Skin of body (tissue), 1 donor: ENCODE measurements at regions not wholly inside any gene's neighbourhood (a gene's known extent, or its start where the extent isn't known, plus 50 kb on each side); places are given as distances from the start of the nearest gene placed in this dataset.

Experiments used
- DNase-seq: peaks from one replicate; lab custom pipeline; 2025; lab: John Stamatoyannopoulos, UW

DNA sequence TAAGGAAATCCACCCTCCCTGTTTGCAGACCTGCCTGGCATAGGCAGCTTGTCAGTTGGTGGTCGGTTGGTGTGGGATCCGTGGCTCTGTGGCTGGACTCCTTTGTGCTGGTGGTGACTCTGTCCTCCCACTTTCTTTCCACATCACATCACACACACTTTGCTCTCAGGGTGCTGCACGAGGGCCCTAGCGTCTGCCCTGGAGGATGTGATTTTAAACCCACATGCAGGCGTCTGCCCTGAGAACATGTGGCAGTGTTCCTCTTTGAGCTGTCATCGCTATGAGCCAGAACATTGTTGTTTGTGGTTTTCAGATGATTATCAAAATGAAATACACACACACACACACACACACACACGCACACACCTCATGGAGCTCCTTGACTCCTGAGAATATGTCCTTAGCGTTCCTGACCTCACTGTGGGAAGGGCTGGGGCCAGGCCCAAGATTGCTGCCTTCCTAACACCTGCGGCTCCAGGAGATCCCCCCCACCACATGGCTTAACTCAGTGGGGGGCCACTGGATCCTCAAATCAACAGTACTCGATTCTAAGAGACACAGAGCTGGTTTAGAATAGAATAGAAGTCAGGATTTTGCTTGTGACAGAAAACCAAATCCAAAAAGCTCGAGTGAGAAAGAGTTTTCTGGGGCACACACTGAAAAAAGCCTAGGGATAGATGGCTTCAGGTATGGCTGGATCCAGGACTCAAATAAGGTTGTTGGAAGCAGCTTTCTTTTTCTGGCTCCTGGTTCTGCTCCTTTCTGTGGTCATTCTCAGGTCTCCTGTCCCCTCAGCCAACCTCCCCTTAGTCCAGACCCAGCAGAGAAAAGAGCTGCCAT, 54.8 kb downstream of the RTP5 start:
- no peak for DNase-seq

DNA sequence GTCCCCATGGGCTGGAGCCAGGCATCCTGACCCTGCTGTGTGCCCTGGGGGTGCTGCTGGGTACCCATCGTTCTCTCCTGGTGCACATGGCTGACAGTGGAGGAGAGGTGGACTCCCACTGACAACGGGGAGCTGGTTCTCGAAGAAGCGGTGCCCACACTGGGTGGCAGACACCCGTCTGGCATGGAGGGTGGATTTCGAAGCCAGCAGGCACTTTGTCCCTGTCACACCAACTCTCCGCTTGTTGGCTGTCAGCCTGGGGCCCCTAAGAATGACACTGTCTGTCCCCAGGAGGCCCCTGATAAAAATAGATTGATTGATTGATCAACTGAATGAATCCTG, 55.4 kb downstream of the RTP5 start:
- DNase-seq: no peak

DNA sequence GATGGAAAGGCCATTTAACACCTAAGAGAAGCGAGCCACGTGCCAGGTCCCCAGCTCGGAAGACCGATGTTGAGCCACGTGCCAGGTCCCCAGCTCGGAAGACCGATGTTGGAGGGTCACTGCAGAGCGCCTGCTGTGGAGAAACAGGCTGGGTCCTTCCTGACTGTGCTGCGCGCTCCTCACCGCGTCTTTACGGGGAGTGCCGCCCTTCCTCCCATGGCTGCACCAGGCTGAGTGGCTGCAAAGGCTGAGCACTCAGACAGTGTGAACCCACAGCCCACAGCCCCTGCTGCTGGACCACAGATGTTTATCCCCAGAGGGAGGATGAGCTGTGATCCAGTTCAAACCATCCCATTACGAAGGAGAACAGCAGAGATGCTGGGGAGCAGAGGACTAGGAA, 55.7 kb downstream of the RTP5 start:
- DNase-seq: no peak

DNA sequence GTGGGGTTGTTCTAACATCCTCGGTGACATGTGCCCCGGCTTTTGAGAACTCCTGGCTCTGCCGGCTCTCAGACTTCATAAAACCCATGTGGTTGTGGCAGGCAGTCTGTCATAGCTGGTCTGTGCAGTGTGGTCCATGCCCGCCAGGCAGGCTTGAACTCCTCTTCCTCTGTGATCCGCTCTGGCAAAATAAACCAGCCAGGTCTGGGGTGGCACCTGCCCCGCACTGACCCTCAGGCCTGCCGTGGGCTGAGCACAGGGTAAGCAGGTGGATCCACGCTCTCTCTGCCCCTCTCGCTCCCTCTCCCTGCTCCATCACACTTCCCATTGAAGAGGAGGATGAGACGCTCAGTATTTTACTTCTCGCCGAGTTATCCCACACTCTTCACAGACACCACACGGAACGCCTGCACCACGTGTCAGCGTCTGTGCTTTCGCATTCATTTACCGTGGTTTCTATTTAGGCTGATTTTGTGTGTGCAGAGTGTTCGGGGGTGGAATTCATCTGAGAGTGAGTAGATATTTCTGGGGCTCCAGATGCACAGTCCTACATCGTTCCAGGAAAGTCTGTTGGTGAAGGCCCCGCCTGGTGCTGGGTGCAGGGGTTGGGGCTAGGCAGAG, 56.4 kb downstream of the RTP5 start:
- no peak for DNase-seq

DNA sequence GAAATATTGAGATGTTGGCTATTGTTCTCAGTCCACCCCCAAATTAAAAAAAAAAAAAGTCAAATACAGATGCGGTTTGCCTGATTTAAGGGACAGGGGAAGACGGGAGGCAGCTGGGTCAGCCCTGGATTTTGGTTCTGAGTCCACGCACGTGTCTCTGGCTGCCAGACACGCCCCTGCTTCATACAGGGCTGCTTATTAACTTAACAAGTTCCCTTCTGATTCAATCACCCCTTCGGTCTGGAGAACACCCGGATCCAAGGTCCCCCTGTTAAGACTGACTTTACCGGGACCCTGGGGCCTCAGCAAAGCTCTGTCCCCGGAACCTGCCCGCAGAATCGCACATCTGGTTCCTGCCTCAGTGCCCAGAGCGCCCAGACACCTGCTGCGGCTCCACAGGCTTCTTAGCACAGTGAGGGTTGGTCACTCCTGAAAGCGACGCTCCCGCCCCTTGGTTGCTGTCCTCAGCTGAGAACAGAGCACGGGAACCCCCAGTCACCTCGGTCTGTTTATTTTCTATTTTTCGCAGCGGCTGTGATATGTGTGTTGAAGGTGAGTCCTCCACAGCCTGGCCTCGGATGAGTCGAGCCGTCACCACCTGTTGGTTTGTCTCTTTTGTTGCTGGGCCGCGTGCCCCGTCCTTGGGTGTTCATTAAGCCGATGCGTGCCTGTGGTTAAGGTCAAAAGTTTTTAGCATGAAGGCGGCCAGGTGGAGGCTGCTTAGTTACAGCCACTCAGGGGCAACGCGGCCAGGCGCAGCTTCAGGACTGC, 57.2 kb downstream of the RTP5 start:
- DNase-seq: no peak

DNA sequence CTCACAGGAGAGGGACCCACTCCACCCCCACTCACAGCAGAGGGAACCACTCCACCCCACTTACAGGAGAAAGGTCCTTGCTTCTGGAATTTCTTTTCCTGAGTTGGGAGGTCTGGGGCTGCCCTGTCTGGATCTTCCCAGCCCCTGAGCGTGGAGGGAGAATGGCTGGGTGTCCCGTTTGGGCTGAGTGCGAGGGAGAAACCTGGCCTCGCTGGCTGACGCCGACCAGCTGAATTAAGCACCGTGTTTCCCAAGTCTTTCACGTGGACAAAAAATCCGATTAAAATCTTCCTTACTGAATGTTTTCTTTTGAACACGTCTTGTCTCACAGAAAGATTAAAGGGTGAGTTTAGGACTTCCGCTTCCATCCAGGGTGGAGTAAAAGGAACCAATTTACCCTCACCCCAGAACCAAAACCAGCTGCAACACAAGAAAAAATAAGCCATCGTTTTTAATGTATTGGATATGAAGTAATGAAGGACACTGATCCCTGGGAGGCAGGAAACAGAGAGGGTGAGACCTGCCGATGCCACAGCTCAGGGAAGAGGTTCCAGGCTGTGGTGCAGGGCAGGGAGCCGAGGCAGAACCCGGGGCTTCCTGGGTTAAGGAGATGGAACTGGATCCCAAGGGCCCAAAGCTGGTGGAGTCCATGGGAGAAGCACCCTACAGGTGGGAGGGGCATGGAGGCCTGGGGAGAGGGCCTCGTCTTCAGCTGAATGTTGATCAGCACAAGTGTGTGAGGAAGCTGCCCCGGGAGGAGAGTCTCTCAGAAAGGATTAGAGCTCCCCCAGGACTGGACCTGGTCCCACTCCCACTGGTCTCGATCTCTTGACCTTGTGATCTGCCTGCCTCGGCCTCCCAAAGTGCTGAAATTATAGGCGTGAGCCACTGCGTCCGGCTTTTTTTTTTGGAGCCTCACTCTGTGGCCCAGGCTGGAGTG, 60.3 kb downstream of the RTP5 start:
- DNase-seq: no peak

DNA sequence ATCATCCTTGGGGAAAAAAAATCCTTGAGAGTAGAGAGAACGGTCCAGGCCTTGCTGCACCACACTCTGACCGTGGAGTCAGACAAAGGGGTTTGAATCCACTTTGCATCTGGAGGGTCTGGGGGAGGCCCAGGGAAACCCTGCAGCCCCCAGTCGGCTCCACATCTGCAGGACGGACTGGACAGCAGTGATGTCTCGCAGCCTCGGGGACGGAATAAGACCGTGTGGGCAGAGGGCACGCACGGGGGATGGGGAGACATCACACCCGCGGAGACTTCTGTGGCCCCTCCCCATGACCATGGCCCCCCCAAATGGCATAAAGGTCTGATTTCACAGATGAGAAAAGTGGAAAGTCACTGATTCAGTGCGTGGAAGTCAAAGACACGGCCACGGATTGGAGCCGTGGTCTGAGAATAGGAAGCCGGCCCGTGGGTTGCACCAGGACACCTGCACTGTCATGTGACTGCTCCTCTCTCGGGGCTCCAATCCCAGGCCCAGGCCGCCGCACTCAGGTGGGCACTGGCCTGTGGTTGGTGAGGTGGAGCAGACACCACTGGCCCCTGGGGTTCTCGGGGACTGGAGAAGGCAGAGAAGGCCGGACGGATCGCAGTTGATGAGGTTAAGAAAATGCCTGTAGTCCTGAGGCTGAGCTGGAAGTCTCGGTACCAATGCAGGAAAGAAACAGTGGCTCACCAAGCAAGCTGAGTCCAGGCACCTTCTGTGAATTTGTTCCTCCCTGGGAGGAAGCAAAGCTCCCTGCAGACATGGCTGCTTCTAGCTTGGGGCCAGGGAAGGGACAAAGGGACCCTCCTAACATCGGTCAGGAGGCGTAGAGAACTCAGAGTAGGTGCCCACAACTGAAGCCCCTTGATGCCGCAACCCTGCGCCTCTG, 61.8 kb downstream of the RTP5 start:
- DNase-seq: no peak

DNA sequence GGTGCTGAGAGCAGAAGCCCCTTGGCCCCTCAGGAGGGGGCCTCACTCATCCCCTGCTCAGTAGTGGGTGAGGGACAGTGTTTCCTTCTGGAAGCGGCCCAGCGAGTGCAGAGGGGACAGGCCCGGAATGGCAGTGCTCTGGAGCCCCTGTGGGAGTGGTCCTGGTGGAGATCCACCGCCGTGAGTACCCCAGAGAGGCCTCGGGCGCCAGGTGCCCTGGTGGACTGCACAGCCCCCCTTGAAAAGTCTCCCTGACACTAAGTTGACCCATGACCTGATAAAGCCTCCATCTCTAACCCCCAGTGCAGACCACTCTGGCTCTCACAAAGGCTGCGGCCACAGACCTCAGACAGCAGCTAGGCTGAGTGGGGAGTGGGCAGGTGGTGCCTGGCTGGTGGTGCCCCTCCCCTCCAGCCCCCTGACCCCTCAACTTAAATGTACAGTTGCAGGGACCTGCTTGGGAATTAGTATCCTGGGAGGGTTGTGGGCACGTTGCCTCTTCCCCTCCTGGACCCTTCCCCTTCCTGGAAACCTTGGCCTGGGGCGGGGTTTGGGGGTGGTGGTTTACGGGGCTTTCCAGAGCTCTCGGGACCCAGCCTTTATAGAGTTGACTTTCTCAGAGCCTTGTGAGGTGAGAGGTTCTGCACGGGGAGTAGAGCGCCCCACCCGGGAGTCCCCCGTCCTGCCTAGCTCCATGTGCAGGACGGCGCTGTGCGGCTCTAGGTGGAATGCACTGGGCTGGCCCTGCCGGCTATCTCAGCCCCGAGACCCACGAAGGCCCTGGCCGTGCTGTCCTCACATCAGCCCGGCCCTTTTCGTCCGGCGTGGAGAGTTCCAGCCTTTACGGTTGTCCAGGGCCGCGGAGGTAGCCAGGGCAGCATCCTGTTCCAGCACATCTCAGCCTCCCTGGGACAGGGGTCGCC, 62.7 kb downstream of the RTP5 start:
- no peak for DNase-seq

DNA sequence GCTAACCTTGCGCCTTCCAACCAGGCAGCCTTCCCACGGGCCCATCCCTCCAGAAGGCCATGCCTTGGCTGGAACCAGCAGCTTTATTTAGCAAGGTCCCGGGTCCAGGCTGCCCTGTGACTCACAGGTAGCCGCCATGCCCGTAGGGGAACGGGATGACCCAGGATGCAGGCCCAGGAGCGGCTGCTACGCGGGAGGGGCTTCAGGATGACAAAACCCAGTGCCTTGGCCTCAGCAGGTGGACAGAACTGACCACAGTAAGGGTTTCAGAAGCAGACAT, 63.3 kb downstream of the RTP5 start:
- DNase-seq: no peak

DNA sequence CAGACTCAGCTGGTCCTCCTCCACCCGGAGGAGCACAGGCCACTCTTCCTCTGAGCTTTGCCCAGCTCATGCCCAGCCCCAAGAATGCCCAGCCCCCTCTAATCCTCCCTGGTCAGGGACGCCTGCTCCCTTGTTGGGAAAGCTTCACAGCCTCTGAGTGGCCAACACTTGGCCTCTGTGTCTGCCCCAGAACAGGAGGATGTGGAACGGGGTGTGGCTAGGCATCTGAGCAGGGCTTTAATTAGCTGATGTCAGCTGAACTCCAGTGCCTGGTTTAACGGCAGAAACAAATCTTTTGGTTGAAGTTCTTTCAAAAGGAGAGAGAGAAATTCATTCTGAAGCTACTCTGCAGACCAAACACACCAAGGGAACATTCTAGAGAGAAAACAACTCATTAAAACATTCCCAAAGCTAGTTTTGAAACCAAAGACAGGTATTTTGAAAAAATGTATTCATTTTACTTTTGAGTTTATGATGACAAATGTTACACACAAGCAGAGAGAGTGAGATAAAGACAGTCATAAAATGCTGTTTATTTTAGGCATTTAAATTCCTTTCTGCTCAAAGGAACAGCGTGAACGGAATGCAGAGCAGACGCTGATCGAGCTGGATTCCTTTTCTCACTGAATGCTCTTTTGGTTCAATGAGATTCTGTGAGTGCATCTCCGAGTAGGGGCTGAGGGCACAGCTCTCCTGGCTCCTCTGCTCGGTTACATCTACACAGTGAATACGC, 63.8 kb downstream of the RTP5 start:
- DNase-seq: no peak

DNA sequence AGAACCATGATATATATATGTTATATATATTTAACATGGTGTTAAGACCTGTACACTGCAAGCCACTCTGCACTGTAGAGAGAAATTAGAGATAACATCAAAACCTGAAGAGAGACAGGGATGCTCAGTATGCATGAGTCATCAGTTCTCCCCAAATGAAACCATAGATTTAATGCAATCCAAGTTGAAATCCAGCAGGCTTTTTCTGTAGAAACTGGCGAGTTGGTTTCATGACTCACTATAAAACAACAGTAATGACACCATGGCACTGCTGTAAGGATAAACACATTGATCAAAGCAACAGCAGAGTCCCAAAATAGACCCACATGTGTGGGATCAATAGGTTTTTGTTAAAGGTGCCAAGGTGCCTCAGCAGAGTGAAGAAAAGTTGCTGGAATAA, 65.8 kb downstream of the RTP5 start:
- no peak for DNase-seq

DNA sequence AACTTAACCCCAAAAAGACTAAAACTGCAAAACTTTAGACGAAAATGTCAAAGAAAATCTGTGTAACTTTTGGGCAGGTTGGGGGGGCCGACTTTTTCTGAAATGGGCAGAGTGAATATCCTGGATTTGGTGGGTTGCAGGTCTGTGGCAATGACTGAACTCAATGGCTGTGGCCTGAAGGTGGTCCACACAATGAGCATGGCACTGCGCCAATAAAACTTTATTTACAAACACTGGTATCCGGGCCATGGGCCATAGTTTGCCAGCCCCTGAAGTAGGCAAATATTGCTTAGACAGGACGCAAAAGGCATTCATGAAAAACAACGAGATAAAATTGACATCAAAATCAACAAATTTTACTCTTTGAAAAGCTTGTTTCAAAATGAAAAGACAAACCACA, 66.2 kb downstream of the RTP5 start:
- DNase-seq: no peak

DNA sequence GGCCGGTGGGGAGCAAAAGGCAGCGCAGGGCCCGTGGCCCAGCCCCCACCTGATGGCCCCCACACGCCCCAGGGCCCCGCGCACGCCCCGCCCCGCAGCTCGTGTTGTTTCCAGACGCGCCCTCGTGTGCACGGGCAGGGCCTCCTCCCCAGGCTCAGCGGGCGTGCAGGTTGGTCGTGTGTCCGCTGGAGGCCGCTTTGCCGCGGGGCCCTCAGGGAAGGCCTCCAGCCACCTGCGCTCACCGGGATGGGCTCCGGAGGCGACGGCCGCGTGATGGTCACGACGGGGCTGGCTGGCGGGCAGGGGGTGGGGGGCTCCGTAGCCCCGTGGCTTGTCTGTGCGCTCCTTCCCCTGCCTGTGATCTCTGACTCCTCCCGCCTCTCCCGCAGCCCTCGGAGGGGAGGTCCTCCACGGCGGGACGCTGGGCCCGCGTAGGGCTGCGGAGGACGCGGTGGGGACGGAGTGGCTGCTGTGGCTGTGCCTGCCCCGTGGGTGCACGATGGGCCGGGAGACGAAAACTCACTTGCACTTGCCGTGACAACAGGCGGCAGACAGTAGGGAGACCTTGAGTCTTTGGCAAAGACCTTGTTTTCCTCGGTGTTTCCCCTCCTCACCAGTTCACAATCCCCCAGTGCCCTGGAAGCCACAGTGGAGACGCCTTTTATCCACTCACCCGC, 67.1 kb downstream of the RTP5 start:
- DNase-seq: no peak

DNA sequence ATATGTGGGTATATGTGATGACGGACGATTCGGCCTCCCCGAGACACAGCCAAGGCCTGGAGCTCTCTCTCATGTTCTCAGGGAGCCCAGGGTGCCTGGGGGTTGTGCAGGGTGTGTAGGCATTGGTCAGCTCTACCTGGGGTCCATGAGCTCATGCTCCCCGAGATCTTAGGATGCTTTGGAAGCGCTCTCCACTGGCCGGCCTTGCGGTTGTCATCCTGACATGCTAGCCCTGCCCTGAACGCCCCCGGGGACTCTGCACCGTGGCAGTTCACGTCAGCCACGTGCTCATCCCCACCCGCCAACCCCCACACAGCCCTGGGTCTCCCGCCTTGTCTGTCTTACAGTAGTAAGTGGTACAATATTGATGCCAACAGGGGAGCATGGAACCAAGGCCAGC, 67.8 kb downstream of the RTP5 start:
- no peak for DNase-seq

DNA sequence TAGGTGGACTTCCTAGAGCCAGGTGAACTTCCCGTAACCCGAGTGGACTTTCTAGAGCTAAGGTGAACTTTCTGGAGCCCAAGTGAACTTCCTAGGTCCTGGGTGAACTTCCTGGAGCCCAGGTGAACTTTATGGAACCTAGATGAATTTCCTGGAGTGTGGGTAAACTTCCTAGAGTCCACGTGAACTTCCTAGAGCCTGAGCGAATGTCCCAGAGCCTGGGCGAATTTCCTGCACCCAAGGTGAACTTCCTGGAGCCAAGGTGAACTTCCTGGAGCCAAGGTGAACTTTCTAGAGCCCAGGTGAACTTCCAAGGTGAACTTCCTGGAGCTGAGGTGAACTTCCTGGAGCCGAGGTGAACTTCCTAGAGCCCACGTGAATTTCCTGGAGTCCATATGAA, 70.0 kb downstream of the RTP5 start:
- DNase-seq: no peak

DNA sequence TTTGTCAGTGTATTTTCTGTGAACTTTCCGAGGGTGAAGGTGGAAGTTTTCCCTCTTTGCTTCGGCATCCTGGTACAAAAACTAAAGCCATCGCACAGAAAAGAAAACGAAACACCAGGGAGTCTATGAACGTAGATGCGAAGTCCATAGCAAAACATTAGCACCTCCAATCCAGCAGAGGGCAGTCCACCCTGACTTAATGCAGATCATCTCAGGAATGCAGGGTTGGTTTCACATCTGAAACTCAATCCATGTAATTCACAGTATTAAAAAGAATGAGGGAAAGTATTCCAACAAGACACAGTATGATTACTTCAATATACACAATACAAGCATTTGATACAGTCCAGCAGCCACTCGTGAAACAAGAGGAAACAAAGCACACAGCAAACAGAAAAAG, 70.8 kb downstream of the RTP5 start:
- DNase-seq: no peak

DNA sequence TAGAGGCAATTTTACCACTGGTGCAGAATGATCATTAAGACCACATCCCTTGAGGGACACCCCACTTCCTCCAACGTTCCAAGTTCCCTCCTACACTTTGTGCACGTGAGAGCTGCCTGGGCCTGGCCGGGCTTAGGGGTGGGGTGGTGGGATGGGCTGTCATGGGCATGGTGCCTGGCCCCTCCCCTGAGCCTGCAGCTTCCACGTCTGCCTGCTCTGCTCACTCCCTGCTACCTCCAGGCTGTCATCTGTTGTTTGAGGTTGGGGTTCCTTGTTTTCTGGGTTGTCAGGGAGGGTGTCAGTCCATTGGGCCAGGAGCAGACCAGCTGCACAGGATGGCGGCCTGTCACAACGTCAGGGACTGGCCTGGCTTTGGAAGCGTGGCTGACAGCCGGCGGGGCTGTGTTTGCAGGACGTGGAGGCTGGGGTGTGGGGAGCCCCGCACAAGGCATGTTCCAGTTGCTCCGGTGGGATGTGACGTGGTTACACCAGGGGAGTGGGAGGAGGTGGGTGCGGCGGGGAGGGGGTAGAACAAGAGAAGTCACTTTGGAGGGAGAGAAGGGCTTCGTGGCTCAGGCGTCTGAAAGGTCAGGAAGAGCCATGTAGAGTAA, 72.3 kb downstream of the RTP5 start:
- DNase-seq: no peak
